NAMALWA (cell line): ENCODE measurements at regions not wholly inside any gene's neighbourhood (a gene's known extent, or its start where the extent isn't known, plus 50 kb on each side); places are given as distances from the start of the nearest gene placed in this dataset.

ENCODE experiments used
- DNase-seq: peaks from one replicate; pipeline ENCODE4 v3.0.0-alpha.2; 2015; ENCODE audit warnings: low spot score

GRCh38 chr18:40642692-40643229, 1312.3 kb upstream of the PIK3C3 start:
- DNase-seq = no peak

GRCh38 chr18:40631319-40631718, 1323.7 kb upstream of the PIK3C3 start:
- DNase-seq = no peak

GRCh38 chr18:40630496-40630895, 1324.5 kb upstream of the PIK3C3 start:
- DNase-seq = no peak

GRCh38 chr18:40624959-40625358, 1330.1 kb upstream of the PIK3C3 start:
- DNase-seq = no peak

- no peak for DNase-seq
These were observed 1341.3 kb upstream of the PIK3C3 start for GRCh38 chr18:40613721-40614120.

DNA sequence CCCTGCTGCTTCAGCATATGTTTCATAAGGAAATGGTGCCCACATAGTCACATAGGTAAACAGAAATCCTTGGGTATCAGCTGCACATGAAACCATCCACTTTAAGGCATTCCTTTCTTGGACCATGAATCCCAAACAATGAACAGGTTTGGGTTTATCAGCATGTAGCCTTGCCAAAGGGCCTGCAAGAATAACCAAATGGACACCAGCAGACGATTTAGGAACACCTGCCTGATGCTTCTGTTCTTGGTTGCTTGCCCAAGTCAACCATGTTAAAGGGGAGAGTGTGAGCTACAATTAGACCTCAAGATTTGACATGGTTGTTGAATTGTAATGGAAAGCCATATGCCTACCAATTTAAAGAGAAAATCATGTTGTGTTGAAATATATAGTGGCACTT, 1342.7 kb upstream of the PIK3C3 start:
- DNase-seq = no peak

- no peak for DNase-seq
These were observed 1346.8 kb upstream of the PIK3C3 start for GRCh38 chr18:40608226-40608625.

DNA sequence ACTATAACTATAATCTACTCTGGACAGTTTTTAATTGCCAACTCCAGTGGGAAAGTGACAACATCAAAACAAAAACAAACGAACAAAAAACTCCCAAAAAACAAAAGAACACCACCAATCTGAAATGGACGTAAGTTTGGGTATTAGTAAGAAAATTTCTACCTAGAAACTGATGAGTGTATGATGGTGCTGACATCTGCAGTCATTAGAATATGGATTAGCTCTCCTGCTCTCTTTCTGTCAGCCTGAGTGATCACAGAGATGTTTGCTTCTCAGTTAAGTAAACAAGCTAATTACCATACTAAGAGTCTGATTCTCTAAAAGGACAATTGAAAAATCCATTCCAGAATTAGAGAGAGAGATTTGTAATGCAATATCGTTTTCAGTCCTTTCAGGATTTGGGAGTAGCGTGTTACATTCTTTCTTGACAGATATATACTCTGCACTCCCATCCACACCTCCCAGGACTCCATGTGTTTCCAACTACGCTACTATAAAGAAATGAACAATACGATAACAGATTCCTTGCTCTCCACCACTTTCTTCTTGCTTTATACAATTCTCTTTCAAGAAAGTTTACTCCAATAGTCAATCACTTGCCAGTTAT, 1347.4 kb upstream of the PIK3C3 start:
- no peak for DNase-seq

- no peak for DNase-seq
These were observed 1348.0 kb upstream of the PIK3C3 start for GRCh38 chr18:40606996-40607395.

DNA sequence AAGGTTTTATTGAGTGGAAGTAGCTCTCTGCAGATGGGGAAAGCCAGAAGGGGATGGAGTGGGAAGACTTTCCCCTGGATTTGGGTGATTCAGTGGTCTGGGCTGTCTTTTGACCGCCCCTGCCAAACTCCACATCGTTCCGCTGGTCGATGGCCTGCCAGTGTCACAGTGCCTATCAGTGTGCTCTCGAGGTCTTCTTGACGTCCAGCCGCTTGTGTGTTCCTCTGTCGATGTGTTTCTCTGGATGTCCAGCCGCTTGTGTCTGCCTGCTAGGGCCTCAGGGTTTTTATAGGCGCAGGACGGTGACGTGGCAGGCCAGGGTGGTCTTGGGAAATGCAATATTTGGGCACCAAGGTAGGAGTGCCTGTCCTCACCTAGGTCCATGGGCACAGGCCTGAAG, 1371.4 kb upstream of the PIK3C3 start:
- DNase-seq = no peak

GRCh38 chr18:40582105-40582504, 1372.9 kb upstream of the PIK3C3 start:
- no peak for DNase-seq

- no peak for DNase-seq
These were observed 1377.1 kb upstream of the PIK3C3 start for GRCh38 chr18:40577981-40578365.

DNA sequence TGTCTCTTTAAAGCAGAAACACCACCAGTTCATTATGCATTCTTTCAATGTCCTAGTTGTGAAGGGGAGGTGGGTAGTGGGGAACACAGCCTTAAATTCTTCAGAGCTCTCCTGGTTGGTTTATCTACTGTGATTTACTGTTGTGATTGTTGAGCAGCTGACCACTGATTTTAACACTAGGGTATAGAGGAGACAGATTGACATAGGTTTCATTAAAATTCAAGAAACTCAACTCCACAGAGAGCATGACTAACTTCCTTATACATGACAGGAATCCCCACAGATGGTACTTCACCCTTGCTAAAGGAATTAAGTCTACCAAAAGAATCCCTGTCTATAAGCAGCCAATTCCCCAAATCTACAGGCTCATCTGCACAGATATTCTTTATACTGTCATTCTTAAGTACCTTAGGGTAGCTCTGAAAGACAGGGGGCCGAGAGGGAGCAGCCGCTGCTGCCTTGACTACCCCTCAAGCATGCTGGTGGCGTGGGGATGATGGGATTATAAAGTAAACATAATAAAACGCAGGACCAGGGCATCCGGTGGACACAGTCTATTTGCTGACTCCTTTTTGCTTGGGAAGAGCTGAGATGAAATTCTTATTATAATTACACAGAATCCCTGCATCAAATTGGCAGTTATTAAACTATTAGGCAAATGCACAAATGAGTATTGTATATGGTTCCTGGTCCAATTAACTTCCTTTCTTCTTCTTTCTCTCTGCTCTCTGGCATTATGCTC, 1377.6 kb upstream of the PIK3C3 start:
- DNase-seq = no peak

DNA sequence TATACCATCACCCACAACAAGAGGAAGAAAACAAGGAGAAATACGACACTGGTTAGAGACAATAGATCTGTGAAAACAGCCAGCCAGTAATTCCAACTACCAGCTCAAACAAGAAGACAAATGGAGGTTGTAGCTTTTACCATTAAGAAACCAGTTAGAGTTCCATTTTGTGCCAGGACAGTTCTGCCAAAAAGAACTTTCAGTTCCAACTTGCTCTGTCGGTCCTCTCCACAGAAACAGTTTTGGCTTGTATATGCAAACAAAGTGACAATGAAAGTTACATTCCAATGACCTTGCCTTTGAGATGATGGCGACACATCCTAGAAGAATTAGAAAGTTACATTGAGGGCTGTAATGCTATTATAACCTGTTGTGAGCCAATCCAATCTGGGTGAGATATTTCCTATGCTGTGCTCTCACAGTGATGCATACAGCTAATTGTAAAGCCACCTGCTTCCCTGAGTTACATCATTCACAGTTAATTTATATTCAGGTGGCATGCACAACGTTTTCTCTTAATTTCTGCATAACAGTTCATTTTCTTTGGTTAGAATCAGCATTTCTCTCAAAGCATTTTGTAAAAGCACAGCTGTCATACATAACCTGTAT, 1378.4 kb upstream of the PIK3C3 start:
- no peak for DNase-seq

GRCh38 chr18:40570615-40571014, 1384.4 kb upstream of the PIK3C3 start:
- DNase-seq = no peak

- no peak for DNase-seq
These were observed 1385.4 kb upstream of the PIK3C3 start for GRCh38 chr18:40569605-40570004.

- no peak for DNase-seq
These were observed 1388.6 kb upstream of the PIK3C3 start for GRCh38 chr18:40566510-40566844.

- DNase-seq = no peak
These were observed 1389.1 kb upstream of the PIK3C3 start for GRCh38 chr18:40565805-40566509.

GRCh38 chr18:40559556-40559955, 1395.5 kb upstream of the PIK3C3 start:
- DNase-seq = no peak

GRCh38 chr18:40558706-40559392, 1396.2 kb upstream of the PIK3C3 start:
- DNase-seq = no peak

GRCh38 chr18:40555914-40556313, 1399.1 kb upstream of the PIK3C3 start:
- DNase-seq = no peak

- no peak for DNase-seq
These were observed 1402.0 kb upstream of the PIK3C3 start for GRCh38 chr18:40553029-40553428.
